H9 (cell line): ENCODE measurements at regions not wholly inside any gene's neighbourhood (a gene's known extent, or its start where the extent isn't known, plus 50 kb on each side); places are given as distances from the start of the nearest gene placed in this dataset.

Experiments
- DNase-seq: peaks from one replicate; pipeline ENCODE4 v3.0.0-alpha.2; 2017
- H2AFZ ChIP-seq: one replicate; pipeline ENCODE4 v1.6.1; 2013; ENCODE audit warnings: mild to moderate bottlenecking, low read length, control low read depth, moderate library complexity
- H2AK5ac ChIP-seq: 2 replicates; pipeline ENCODE4 v1.6.1; 2013; ENCODE audit warnings: low read length, control low read depth, mixed read lengths; ENCODE audit not compliant: insufficient read length
- H2BK120ac ChIP-seq: one replicate; pipeline ENCODE4 v1.6.1; 2013; ENCODE audit warnings: low read depth, mild to moderate bottlenecking, low read length, control low read depth, inconsistent platforms; ENCODE audit not compliant: poor library complexity, severe bottlenecking
- H2BK12ac ChIP-seq: 2 replicates; pipeline ENCODE4 v1.6.1; 2013; ENCODE audit warnings: low read length, control low read depth, mixed read lengths, low read depth; ENCODE audit not compliant: insufficient read length
- H2BK15ac ChIP-seq: 2 replicates; pipeline ENCODE4 v1.6.1; 2013; ENCODE audit warnings: low read depth, low read length, control low read depth
- H2BK20ac ChIP-seq: one replicate; pipeline ENCODE4 v1.6.1; 2013; ENCODE audit warnings: low read depth, mild to moderate bottlenecking, low read length, control low read depth, inconsistent platforms; ENCODE audit not compliant: poor library complexity, severe bottlenecking
- H2BK5ac ChIP-seq: 2 replicates; pipeline ENCODE4 v1.6.1; 2013; ENCODE audit warnings: low read length, control low read depth, mixed read lengths; ENCODE audit not compliant: insufficient read length
- H3K14ac ChIP-seq: 2 replicates; pipeline ENCODE4 v1.6.1; 2013; ENCODE audit warnings: low read length, control low read depth; ENCODE audit not compliant: insufficient read depth
- H3K18ac ChIP-seq: 2 replicates; pipeline ENCODE4 v1.6.1; 2013; ENCODE audit warnings: low read depth, mild to moderate bottlenecking, mixed read lengths, low read length, control low read depth; ENCODE audit not compliant: insufficient read length
- H3K23ac ChIP-seq: 2 replicates; pipeline ENCODE4 v1.6.1; 2013; ENCODE audit warnings: low read length, control low read depth, mixed read lengths, low read depth; ENCODE audit not compliant: insufficient read length
- H3K23me2 ChIP-seq: 2 replicates; pipeline ENCODE4 v1.6.1; 2013; ENCODE audit warnings: low read depth, mild to moderate bottlenecking, mixed read lengths, low read length, control low read depth; ENCODE audit not compliant: insufficient read length, poor library complexity, severe bottlenecking
- H3K27ac ChIP-seq: 2 replicates; pipeline ENCODE4 v1.5.1; 2013; ENCODE audit warnings: low read length, control low read depth, mixed read lengths, low read depth; ENCODE audit not compliant: insufficient read length
- H3K27me3 ChIP-seq: 2 replicates; pipeline ENCODE4 v1.6.1; 2013; ENCODE audit warnings: low read length, control low read depth, inconsistent platforms; ENCODE audit not compliant: insufficient read depth
- H3K4ac ChIP-seq: 2 replicates; pipeline ENCODE4 v1.6.1; 2013; ENCODE audit warnings: low read depth, mild to moderate bottlenecking, control low read depth, inconsistent platforms, low read length, moderate library complexity
- H3K4me1 ChIP-seq: 2 replicates; pipeline ENCODE4 v1.6.1; 2013; ENCODE audit warnings: low read length, control low read depth, inconsistent platforms; ENCODE audit not compliant: insufficient read depth
- H3K4me2 ChIP-seq: 2 replicates; pipeline ENCODE4 v1.6.1; 2013; ENCODE audit warnings: low read length, control low read depth, mixed read lengths; ENCODE audit not compliant: insufficient read length, insufficient read depth
- H3K56ac ChIP-seq: 2 replicates; pipeline ENCODE4 v1.6.1; 2013; ENCODE audit warnings: low read depth, mild to moderate bottlenecking, mixed read lengths, low read length, control low read depth; ENCODE audit not compliant: insufficient read length
- H3K79me1 ChIP-seq: 2 replicates; pipeline ENCODE4 v1.6.1; 2013; ENCODE audit warnings: low read depth, mild to moderate bottlenecking, moderate library complexity, low read length, control low read depth, inconsistent platforms; ENCODE audit not compliant: insufficient read depth, poor library complexity, severe bottlenecking
- H3K79me2 ChIP-seq: 2 replicates; pipeline ENCODE4 v1.6.1; 2013; ENCODE audit warnings: low read length, control low read depth, inconsistent platforms; ENCODE audit not compliant: insufficient read depth
- H3K9ac ChIP-seq: 2 replicates; pipeline ENCODE4 v1.6.1; 2013; ENCODE audit warnings: low read length, control low read depth, mixed read lengths; ENCODE audit not compliant: insufficient read length; ENCODE audit errors: extremely low read depth
- H3K9me3 ChIP-seq: one replicate; pipeline ENCODE4 v1.6.1; 2013; ENCODE audit warnings: low read depth, low read length, inconsistent platforms; ENCODE audit not compliant: control insufficient read depth
- H3T11ph ChIP-seq: one replicate; pipeline ENCODE4 v1.6.1; 2013; ENCODE audit warnings: mild to moderate bottlenecking, low read length, control low read depth, inconsistent platforms
- H4K20me1 ChIP-seq: one replicate; pipeline ENCODE4 v1.6.1; 2013; ENCODE audit not compliant: control insufficient read depth, insufficient read length, insufficient read depth
- H4K5ac ChIP-seq: 2 replicates; pipeline ENCODE4 v1.6.1; 2013; ENCODE audit warnings: low read depth, mild to moderate bottlenecking, mixed read lengths, low read length, control low read depth; ENCODE audit not compliant: insufficient read length
- H4K8ac ChIP-seq: replicated peaks from 2 replicates; pipeline ENCODE4 v1.6.1; 2013; ENCODE audit warnings: low read length, control low read depth, mixed read lengths, low read depth; ENCODE audit not compliant: insufficient read length
- H4K91ac ChIP-seq: 2 replicates; pipeline ENCODE4 v1.6.1; 2013; ENCODE audit warnings: low read depth, mild to moderate bottlenecking, moderate library complexity, mixed read lengths, low read length, control low read depth; ENCODE audit not compliant: insufficient read length
- H3K27ac Mint-ChIP-seq, 3 experiments: 2 replicates in 2 of 3; 3 replicates in 1 of 3; pipeline ENCODE4 v1.8.0; 2020 to 2021; ENCODE audit warnings: mixed read lengths in 3 of 3, mild to moderate bottlenecking in 1 of 3, moderate library complexity in 1 of 3
- H3K27me3 Mint-ChIP-seq: 2 replicates; pipeline ENCODE4 v1.8.0; 2021; ENCODE audit warnings: low read depth, mild to moderate bottlenecking, moderate library complexity, mixed read lengths
- H3K36me3 Mint-ChIP-seq, 3 experiments: 2 replicates in 2 of 3; 3 replicates in 1 of 3; pipeline ENCODE4 v1.8.0; 2020 to 2021; ENCODE audit warnings: low read depth in 3 of 3, mixed read lengths in 3 of 3; ENCODE audit not compliant: insufficient read depth in 1 of 3
- H3K4me1 Mint-ChIP-seq, 2 experiments: 2 replicates each; pipeline ENCODE4 v1.8.0; 2020; ENCODE audit warnings: mixed read lengths in 2 of 2
- H3K4me3 Mint-ChIP-seq, 2 experiments: 2 replicates in 1 of 2; 3 replicates in 1 of 2; pipeline ENCODE4 v1.8.0; 2020 to 2021; ENCODE audit warnings: mild to moderate bottlenecking in 2 of 2, mixed read lengths in 2 of 2, moderate library complexity in 1 of 2
- H3K9me3 Mint-ChIP-seq, 2 experiments: 2 replicates in 1 of 2; 3 replicates in 1 of 2; pipeline ENCODE4 v1.8.0; 2020; ENCODE audit warnings: mild to moderate bottlenecking in 2 of 2, mixed read lengths in 2 of 2, moderate library complexity in 1 of 2
- WGBS: extraction: QIAGEN DNeasy Blood & Tissue Kit; methylation state at CpG from one replicate; pipeline ENCODE4 v1.1.7; 2013; ENCODE audit warnings: missing lambda C conversion rate, low lambda C conversion rate, mixed read lengths; ENCODE audit not compliant: insufficient read length; ENCODE audit errors: extremely low coverage; 5-methylcytosine and 5-hydroxymethylcytosine counted together
- TF ChIP-seq, protein P1 (sequence below): fragments of 200-600 bp; sonication (generic); conservative IDR thresholded peaks from 3 replicates; pipeline ENCODE4 v1.8.0; 2021; ENCODE audit warnings: antibody characterized with exemption, mild to moderate bottlenecking

- no peak overlapping the region for H3K27ac ChIP-seq
- H4K8ac ChIP-seq, result no peak overlapping the region
- no peak overlapping the region for H3K4me2 ChIP-seq
- no peaks in the 10 kb centered on the region for H4K20me1 ChIP-seq
- no peak overlapping the region for H3K18ac ChIP-seq
- Mint-ChIP-seq H3K36me3 (no peaks in the 10 kb centered on the region), H3K4me1 (no peaks in the 10 kb centered on the region), H3K27me3 (no peaks in the 10 kb centered on the region), H3K9me3 (no peaks in the 10 kb centered on the region), H3K4me3 (no peak overlapping the region), H3K27ac (no peak overlapping the region)
- H2BK120ac ChIP-seq, result no peak overlapping the region
- H3T11ph ChIP-seq, result no peak overlapping the region
- H3K23me2 ChIP-seq, result no peaks in the 10 kb centered on the region
- H2BK15ac ChIP-seq, result no peak overlapping the region
- TF ChIP-seq, protein P1, sequence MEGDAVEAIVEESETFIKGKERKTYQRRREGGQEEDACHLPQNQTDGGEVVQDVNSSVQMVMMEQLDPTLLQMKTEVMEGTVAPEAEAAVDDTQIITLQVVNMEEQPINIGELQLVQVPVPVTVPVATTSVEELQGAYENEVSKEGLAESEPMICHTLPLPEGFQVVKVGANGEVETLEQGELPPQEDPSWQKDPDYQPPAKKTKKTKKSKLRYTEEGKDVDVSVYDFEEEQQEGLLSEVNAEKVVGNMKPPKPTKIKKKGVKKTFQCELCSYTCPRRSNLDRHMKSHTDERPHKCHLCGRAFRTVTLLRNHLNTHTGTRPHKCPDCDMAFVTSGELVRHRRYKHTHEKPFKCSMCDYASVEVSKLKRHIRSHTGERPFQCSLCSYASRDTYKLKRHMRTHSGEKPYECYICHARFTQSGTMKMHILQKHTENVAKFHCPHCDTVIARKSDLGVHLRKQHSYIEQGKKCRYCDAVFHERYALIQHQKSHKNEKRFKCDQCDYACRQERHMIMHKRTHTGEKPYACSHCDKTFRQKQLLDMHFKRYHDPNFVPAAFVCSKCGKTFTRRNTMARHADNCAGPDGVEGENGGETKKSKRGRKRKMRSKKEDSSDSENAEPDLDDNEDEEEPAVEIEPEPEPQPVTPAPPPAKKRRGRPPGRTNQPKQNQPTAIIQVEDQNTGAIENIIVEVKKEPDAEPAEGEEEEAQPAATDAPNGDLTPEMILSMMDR, result no peak
- H4K5ac ChIP-seq, result no peak overlapping the region
- H3K9me3 ChIP-seq, result no peaks in the 10 kb centered on the region
- no peak overlapping the region for H2BK12ac ChIP-seq
- no peak overlapping the region for H2AK5ac ChIP-seq
- no peak for DNase-seq
- no peak overlapping the region for H3K9ac ChIP-seq
- no peak overlapping the region for H3K23ac ChIP-seq
- H3K56ac ChIP-seq, result no peak overlapping the region
- no peak overlapping the region for H3K4ac ChIP-seq
- WGBS, result no CpG with 5 or more reads among the region's 2 CpGs
- no peak overlapping the region for H4K91ac ChIP-seq
- H3K27me3 ChIP-seq, result no peaks in the 10 kb centered on the region
- H3K14ac ChIP-seq, result no peak overlapping the region
- no peaks in the 10 kb centered on the region for H3K4me1 ChIP-seq
- no peak overlapping the region for H2BK5ac ChIP-seq
- H2BK20ac ChIP-seq, result no peak overlapping the region
- H3K79me1 ChIP-seq, result no peaks in the 10 kb centered on the region
- H3K79me2 ChIP-seq, result no peaks in the 10 kb centered on the region
- H2AFZ ChIP-seq, result no peak overlapping the region
Observed at GRCh38 chr5:152801886-152802285, 396.8 kb upstream of the NMUR2 start.
